ENCODE measurements at regions not wholly inside any gene's neighbourhood (a gene's known extent, or its start where the extent isn't known, plus 50 kb on each side); places are given as distances from the start of the nearest gene placed in this dataset.

GRCh38 chr6:105740946-105741645, 338.2 kb upstream of the PREP start:
- no peak for TF ChIP-seq ZFP3 (CRISPR knock-in tag; IDR thresholded peaks at IDR 0.05)
- TF ChIP-seq TCF4 (CRISPR knock-in tag; IDR thresholded peaks at IDR 0.05; ENCODE audit: borderline replicate concordance) = no peak
- no peak for TF ChIP-seq OSR1 (CRISPR knock-in tag; IDR thresholded peaks at IDR 0.05)
- TF ChIP-seq GLIS3 (CRISPR knock-in tag; IDR thresholded peaks at IDR 0.05) = no peak
- no peak for TF ChIP-seq POU6F1 (CRISPR knock-in tag; IDR thresholded peaks at IDR 0.05; ENCODE audit: borderline replicate concordance, low read depth)
- TF ChIP-seq TSHZ2 (CRISPR knock-in tag; IDR thresholded peaks at IDR 0.05) = no peak
- no peak for TF ChIP-seq CREB5 (CRISPR knock-in tag; IDR thresholded peaks at IDR 0.05; ENCODE audit: low read depth)
- no peak for TF ChIP-seq ARNTL (CRISPR knock-in tag; IDR thresholded peaks at IDR 0.05; ENCODE audit: borderline replicate concordance, low read depth)
- TF ChIP-seq TOX (CRISPR knock-in tag; IDR thresholded peaks at IDR 0.05; ENCODE audit: borderline replicate concordance) = no peak
- TF ChIP-seq PPARA (CRISPR knock-in tag; IDR thresholded peaks at IDR 0.05; ENCODE audit: borderline replicate concordance) = no peak
- TF ChIP-seq ZNF70 (CRISPR knock-in tag; IDR thresholded peaks at IDR 0.05) = no peak
- no peak for TF ChIP-seq PATZ1 (CRISPR knock-in tag; IDR thresholded peaks at IDR 0.05; ENCODE audit: borderline replicate concordance)
- TF ChIP-seq ZFP30 (CRISPR knock-in tag; IDR thresholded peaks at IDR 0.05) = no peak
- no peak for TF ChIP-seq ZNF565 (CRISPR knock-in tag; conservative IDR thresholded peaks at IDR 0.05; ENCODE audit: low read depth)
- no peak for TF ChIP-seq BACH2 (CRISPR knock-in tag; IDR thresholded peaks at IDR 0.05; ENCODE audit: borderline replicate concordance)
- no peak for ATAC-seq

- ATAC-seq = no peak
- no peak for TF ChIP-seq ZFP30 (CRISPR knock-in tag; IDR thresholded peaks at IDR 0.05)
These were observed 336.9 kb upstream of the PREP start for GRCh38 chr6:105739764-105740163.

GRCh38 chr6:105733556-105734162, 330.8 kb upstream of the PREP start:
- no peak for TF ChIP-seq ARNTL (CRISPR knock-in tag; IDR thresholded peaks at IDR 0.05; ENCODE audit: borderline replicate concordance, low read depth)
- no peak for TF ChIP-seq ISL1 (CRISPR knock-in tag; IDR thresholded peaks at IDR 0.05)
- no peak for TF ChIP-seq CSDC2 (CRISPR knock-in tag; IDR thresholded peaks at IDR 0.05)
- TF ChIP-seq ZC3H10 (CRISPR knock-in tag; IDR thresholded peaks at IDR 0.05) = no peak
- no peak for TF ChIP-seq TCF4 (CRISPR knock-in tag; IDR thresholded peaks at IDR 0.05; ENCODE audit: borderline replicate concordance)
- TF ChIP-seq CSRNP3 (CRISPR knock-in tag; IDR thresholded peaks at IDR 0.05) = no peak
- TF ChIP-seq OSR1 (CRISPR knock-in tag; IDR thresholded peaks at IDR 0.05) = no peak
- TF ChIP-seq TOX (CRISPR knock-in tag; IDR thresholded peaks at IDR 0.05; ENCODE audit: borderline replicate concordance) = no peak
- no peak for TF ChIP-seq ZFP3 (CRISPR knock-in tag; IDR thresholded peaks at IDR 0.05)
- no peak for TF ChIP-seq PATZ1 (CRISPR knock-in tag; IDR thresholded peaks at IDR 0.05; ENCODE audit: borderline replicate concordance)
- no peak for TF ChIP-seq RARB (CRISPR knock-in tag; IDR thresholded peaks at IDR 0.05)
- TF ChIP-seq ESRRG (CRISPR knock-in tag; IDR thresholded peaks at IDR 0.05) = no peak
- TF ChIP-seq BACH2 (CRISPR knock-in tag; IDR thresholded peaks at IDR 0.05; ENCODE audit: borderline replicate concordance) = no peak
- no peak for TF ChIP-seq POU6F1 (CRISPR knock-in tag; IDR thresholded peaks at IDR 0.05; ENCODE audit: borderline replicate concordance, low read depth)
- no peak for TF ChIP-seq GLIS3 (CRISPR knock-in tag; IDR thresholded peaks at IDR 0.05)
- ATAC-seq = no peak

Data from SK-N-SH treated with all-trans-retinoic acid at 6 μM for 48 hours (cell line).